Endothelial cell of umbilical vein (primary cell): ENCODE measurements at regions not wholly inside any gene's neighbourhood (a gene's known extent, or its start where the extent isn't known, plus 50 kb on each side); places are given as distances from the start of the nearest gene placed in this dataset.

Experiments
- BruUV-seq: library from RNA; stranded (reverse); fragments of 400-500 nt; replicated peaks from 2 replicates; lab custom pipeline; 2021; lab: Mats Ljungman, UMichigan
- CTCF ChIA-PET: fragments of 300-600, 350-600 bp; sonication (Branson Sonifier 250); formaldehyde crosslinking; loops from one replicate; lab custom pipeline; 2021; ENCODE audit warnings: antibody characterized with exemption, inconsistent platforms; lab: Charles Lee
- POLR2A ChIA-PET: fragments of 300-600, 350-600 bp; sonication (Branson Sonifier 250); formaldehyde crosslinking; loops from one replicate; lab custom pipeline; 2021; ENCODE audit warnings: antibody characterized with exemption, inconsistent platforms; lab: Charles Lee
- DNase-seq: peaks from one replicate; pipeline ENCODE4 v3.0.0-alpha.2; 2011; ENCODE audit warnings: low read depth, low spot score
- FAIRE-seq: peaks from 2 replicates; lab custom pipeline; 2011; peaks lifted over from hg19 to GRCh38; lab: Jason Lieb, UNC
- H2AFZ ChIP-seq: 2 replicates; pipeline ENCODE4 v1.6.0; 2012; ENCODE audit warnings: low read depth, low read length, control low read depth, inconsistent platforms
- H3K27ac ChIP-seq: 2 replicates; pipeline ENCODE4 v1.5.1; 2011; ENCODE audit warnings: low read depth, mild to moderate bottlenecking, control low read depth, low read length, moderate library complexity; ENCODE audit not compliant: insufficient read depth
- H3K27me3 ChIP-seq, 2 experiments: 2 replicates each; pipeline versions ENCODE4 v1.6.0 to v1.6.1; 2011; ENCODE audit warnings: low read length in 2 of 2, mixed read lengths in 1 of 2; ENCODE audit not compliant: control insufficient read depth in 2 of 2, insufficient read depth in 2 of 2
- H3K36me3 ChIP-seq, 2 experiments: 2 replicates in 1 of 2; 3 replicates in 1 of 2; pipeline ENCODE4 v1.5.1; 2011; ENCODE audit warnings: low read length in 2 of 2, mild to moderate bottlenecking in 1 of 2, moderate library complexity in 1 of 2; ENCODE audit not compliant: control insufficient read depth in 2 of 2, insufficient read depth in 2 of 2; ENCODE audit errors: extremely low read depth in 1 of 2
- H3K4me1 ChIP-seq: 3 replicates; pipeline ENCODE4 v1.5.1; 2011; ENCODE audit warnings: mild to moderate bottlenecking, low read length; ENCODE audit not compliant: control insufficient read depth, insufficient read depth; ENCODE audit errors: extremely low read depth
- H3K4me2 ChIP-seq: 2 replicates; pipeline ENCODE4 v1.6.1; 2011; ENCODE audit warnings: low read length, control low read depth, mixed read lengths; ENCODE audit not compliant: insufficient read depth
- H3K4me3 ChIP-seq, 3 experiments: fragments of 200-600 bp in 1 of 3; sonication (generic), shearing (Covaris generic) in 1 of 3; replicated peaks in 1 of 3; 2 replicates each; pipeline ENCODE4 v1.5.1; 2011 to 2016; ENCODE audit warnings: control low read depth in 3 of 3, low read length in 3 of 3, mild to moderate bottlenecking in 2 of 3, inconsistent platforms in 1 of 3, low read depth in 1 of 3, moderate library complexity in 1 of 3; ENCODE audit not compliant: insufficient read depth in 1 of 3
- H3K79me2 ChIP-seq: 2 replicates; pipeline ENCODE4 v1.6.0; 2012; ENCODE audit warnings: low read length, inconsistent platforms; ENCODE audit not compliant: control insufficient read depth, insufficient read depth
- H3K9ac ChIP-seq: replicated peaks from 2 replicates; pipeline ENCODE3; 2011; ENCODE audit warnings: low read length, control low read depth; ENCODE audit not compliant: insufficient read depth; ENCODE audit errors: extremely low read depth
- H3K9me1 ChIP-seq: replicated peaks from 3 replicates; pipeline ENCODE4 v1.6.0; 2011; ENCODE audit warnings: mild to moderate bottlenecking, low read length; ENCODE audit not compliant: control insufficient read depth, insufficient read depth; ENCODE audit errors: extremely low read depth
- H3K9me3 ChIP-seq: replicated peaks from 2 replicates; pipeline ENCODE4 v1.5.1; 2012; ENCODE audit warnings: low read length, inconsistent platforms; ENCODE audit not compliant: control insufficient read depth, insufficient read depth
- H4K20me1 ChIP-seq: replicated peaks from 2 replicates; pipeline ENCODE3; 2011; ENCODE audit warnings: mild to moderate bottlenecking, low read length; ENCODE audit not compliant: control insufficient read depth, insufficient read depth; ENCODE audit errors: extremely low read depth
- EZH2 ChIP-seq: IDR thresholded peaks from 2 replicates; pipeline ENCODE4 v1.6.1; 2012; ENCODE audit warnings: borderline replicate concordance, low read depth, mild to moderate bottlenecking, moderate library complexity, low read length, inconsistent platforms; ENCODE audit not compliant: severe bottlenecking
- FOS ChIP-seq: IDR thresholded peaks from 2 replicates; pipeline ENCODE4 v1.6.1; 2011; ENCODE audit warnings: mild to moderate bottlenecking, low read length, moderate library complexity, borderline replicate concordance; ENCODE audit not compliant: insufficient read depth
- GATA2 ChIP-seq: IDR thresholded peaks from 2 replicates; pipeline ENCODE4 v1.7.0; 2011; ENCODE audit warnings: low read depth, mild to moderate bottlenecking, moderate library complexity, mixed read lengths, low read length; ENCODE audit not compliant: insufficient read length, insufficient read depth
- dilution Hi-C: fragments of 300-500 bp; cut with MboI; formaldehyde crosslinking; loops from one replicate; pipeline ENCODE4 v1.15.0; 2019; ENCODE audit warnings: low sequenced_read_pairs; ENCODE audit not compliant: extremely low pct_ligation_motif_present
- intact Hi-C: fragments of 100-400 bp; cut with micrococcal nuclease; formaldehyde crosslinking; loops from one replicate; pipeline ENCODE4 v1.10.0; 2022
- TF ChIP-seq, protein P1 (sequence below), 2 donors: IDR thresholded peaks; 1 replicate in 1 of 2; 2 replicates in 1 of 2; pipeline ENCODE4 v1.5.1; 2011; ENCODE audit warnings: low read length in 2 of 2, mild to moderate bottlenecking in 2 of 2, moderate library complexity in 2 of 2, control low read depth in 1 of 2, inconsistent platforms in 1 of 2, low read depth in 1 of 2; ENCODE audit not compliant: insufficient read depth in 1 of 2; ENCODE audit errors: extremely low read depth in 1 of 2

DNA sequence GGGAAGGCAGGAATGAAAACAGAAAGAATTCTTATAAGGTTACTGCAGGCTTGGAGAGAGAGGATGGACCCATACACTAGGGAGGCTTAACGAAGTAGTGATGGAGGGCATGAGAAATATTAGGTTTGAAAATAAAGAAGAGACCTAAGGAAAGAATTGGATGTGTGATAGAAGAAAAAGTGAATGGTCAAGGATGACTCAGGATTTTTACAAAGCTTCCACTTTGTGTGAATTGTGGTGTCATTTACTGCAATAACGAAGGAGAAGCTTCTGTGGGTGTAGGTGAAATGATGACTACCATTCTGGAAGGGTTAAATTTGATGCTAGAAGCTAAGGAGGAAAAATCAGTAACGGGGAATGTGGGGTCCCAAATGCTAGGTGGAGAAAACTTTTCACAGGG lies 191.2 kb downstream of the UTRN start:
- no TSS peak for BruUV-seq
- Histone ChIP-seq H3K4me3 (no peak overlapping the region), H3K27me3 (no peaks in the 10 kb centered on the region), H3K9me1 (no peaks in the 10 kb centered on the region), H3K4me1 (no peaks in the 10 kb centered on the region), H3K4me2 (no peak overlapping the region), H3K9me3 (no peaks in the 10 kb centered on the region), H2AFZ (no peak overlapping the region), H3K9ac (no peak overlapping the region), H3K79me2 (no peaks in the 10 kb centered on the region), H3K27ac (no peak overlapping the region), H4K20me1 (no peaks in the 10 kb centered on the region), H3K36me3 (peaks cover 12 to 25% of the 10 kb centered on the region in 2 experiments)
- CTCF ChIA-PET = interaction anchor here (0.9 kb wide), 1 partner anchor 162 kb away, joined by 4 read pairs; no protein-coding TSS in a partner anchor
- DNase-seq (no peak), FAIRE-seq (no peak)
- POLR2A ChIA-PET = no interaction called here
- dilution Hi-C loops (no loop called here), intact Hi-C loops (no loop called here)
- TF ChIP-seq, protein P1, sequence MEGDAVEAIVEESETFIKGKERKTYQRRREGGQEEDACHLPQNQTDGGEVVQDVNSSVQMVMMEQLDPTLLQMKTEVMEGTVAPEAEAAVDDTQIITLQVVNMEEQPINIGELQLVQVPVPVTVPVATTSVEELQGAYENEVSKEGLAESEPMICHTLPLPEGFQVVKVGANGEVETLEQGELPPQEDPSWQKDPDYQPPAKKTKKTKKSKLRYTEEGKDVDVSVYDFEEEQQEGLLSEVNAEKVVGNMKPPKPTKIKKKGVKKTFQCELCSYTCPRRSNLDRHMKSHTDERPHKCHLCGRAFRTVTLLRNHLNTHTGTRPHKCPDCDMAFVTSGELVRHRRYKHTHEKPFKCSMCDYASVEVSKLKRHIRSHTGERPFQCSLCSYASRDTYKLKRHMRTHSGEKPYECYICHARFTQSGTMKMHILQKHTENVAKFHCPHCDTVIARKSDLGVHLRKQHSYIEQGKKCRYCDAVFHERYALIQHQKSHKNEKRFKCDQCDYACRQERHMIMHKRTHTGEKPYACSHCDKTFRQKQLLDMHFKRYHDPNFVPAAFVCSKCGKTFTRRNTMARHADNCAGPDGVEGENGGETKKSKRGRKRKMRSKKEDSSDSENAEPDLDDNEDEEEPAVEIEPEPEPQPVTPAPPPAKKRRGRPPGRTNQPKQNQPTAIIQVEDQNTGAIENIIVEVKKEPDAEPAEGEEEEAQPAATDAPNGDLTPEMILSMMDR (IDR thresholded peaks at IDR 0.05; ENCODE audit: extremely low read depth in 1 of 2, insufficient read depth in 1 of 2, low read depth in 1 of 2, low read length in 2 of 2) = no peak

DNA sequence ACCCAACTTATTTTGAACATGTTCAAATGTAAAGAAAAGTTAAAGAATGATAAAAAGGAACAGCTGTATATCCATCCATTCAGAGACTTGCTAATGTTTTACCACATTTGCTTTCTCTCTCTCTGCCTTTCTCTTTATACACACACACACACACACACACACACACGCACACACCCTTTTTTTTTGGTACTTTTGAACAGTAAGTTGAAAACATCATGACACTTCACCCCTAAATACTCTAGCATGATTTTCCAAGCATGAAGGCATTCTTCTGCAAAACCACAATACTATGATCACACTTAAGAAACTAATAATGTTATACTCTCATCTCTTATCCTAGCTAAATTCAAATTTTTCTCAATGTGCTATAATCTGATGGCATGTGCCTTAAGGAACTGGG lies 192.3 kb downstream of the UTRN start:
- no peaks in the 10 kb centered on the region for H3K27me3 ChIP-seq
- intact Hi-C loops = no loop called here

More for the DNA sequence above, 192.3 kb downstream of the UTRN start:
- TF ChIP-seq FOS (no peak), EZH2 (no peak), GATA2 (no peak)
- TF ChIP-seq, protein P1 (IDR thresholded peaks at IDR 0.05; ENCODE audit: extremely low read depth in 1 of 2, insufficient read depth in 1 of 2, low read depth in 1 of 2, low read length in 2 of 2) = no peak
- Histone ChIP-seq H3K9ac (no peak overlapping the region), H3K4me2 (no peak overlapping the region), H3K36me3 (peaks cover 10 to 28% of the 10 kb centered on the region in 2 experiments), H2AFZ (no peak overlapping the region), H3K4me1 (no peaks in the 10 kb centered on the region), H3K9me1 (no peaks in the 10 kb centered on the region), H3K79me2 (no peaks in the 10 kb centered on the region), H3K9me3 (no peaks in the 10 kb centered on the region), H3K4me3 (no peak overlapping the region), H3K27ac (no peak overlapping the region), H4K20me1 (no peaks in the 10 kb centered on the region)
- dilution Hi-C loops = no loop called here
- ChIA-PET CTCF (no interaction called here), POLR2A (interaction anchor here (0.6 kb wide), 1 partner anchor 40 kb away, joined by 3 read pairs; no protein-coding TSS in a partner anchor)
- DNase-seq (no peak), FAIRE-seq (no peak)
- no TSS peak for BruUV-seq
